ENCODE measurements at regions not wholly inside any gene's neighbourhood (a gene's known extent, or its start where the extent isn't known, plus 50 kb on each side); places are given as distances from the start of the nearest gene placed in this dataset.

GRCh38 chr6:121999456-122000065 is 399.9 kb upstream of the HSF2 start (continued):
- TF ChIP-seq GTF2E2 (tag; IDR thresholded peaks at IDR 0.05) (no peak), POLR2G (IDR thresholded peaks at IDR 0.05; ENCODE audit: low read depth, low read length) (no peak), ZKSCAN8 (CRISPR knock-in tag; IDR thresholded peaks at IDR 0.05) (no peak), ZNF165 (CRISPR knock-in tag; IDR thresholded peaks at IDR 0.05; ENCODE audit: borderline replicate concordance) (no peak), CXXC5 (CRISPR knock-in tag; IDR thresholded peaks at IDR 0.05) (no peak), ZNF12 (CRISPR knock-in tag; IDR thresholded peaks at IDR 0.05) (no peak), NR2C1 (IDR thresholded peaks at IDR 0.05) (no peak), NR2C1 (tag; IDR thresholded peaks at IDR 0.05) (no peak), MAFK (IDR thresholded peaks at IDR 0.05; ENCODE audit: low read length) (no peak)

DNA sequence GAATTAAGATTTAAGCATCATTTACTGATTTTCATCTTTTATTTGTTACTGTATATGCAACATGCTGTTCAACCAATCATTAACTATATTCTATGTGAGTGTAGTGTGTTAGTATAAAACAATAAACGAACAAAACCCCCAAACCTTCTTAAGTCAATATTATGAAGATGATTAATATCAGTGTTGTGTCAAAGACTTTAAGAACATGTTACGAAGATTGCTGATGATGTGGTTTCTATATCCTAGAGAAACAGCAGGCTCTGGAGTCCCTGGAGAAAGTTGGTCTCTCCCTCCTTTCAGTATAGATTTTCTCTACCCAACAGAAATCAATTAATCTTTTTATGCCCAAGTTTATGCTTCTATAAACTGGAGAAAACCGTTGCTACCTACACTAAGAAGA is 393.8 kb upstream of the HSF2 start:
- FAIRE-seq, result no peak
- TF ChIP-seq ZNF324 (CRISPR knock-in tag; IDR thresholded peaks at IDR 0.05), result no peak
- TF ChIP-seq PCBP1 (IDR thresholded peaks at IDR 0.05; ENCODE audit: low read depth, low read length, poor library complexity, severe bottlenecking), result no peak
- no peak for TF ChIP-seq POLR2H (tag; IDR thresholded peaks at IDR 0.05; ENCODE audit: low read depth)
- no peak for TF ChIP-seq GABPB2 (CRISPR knock-in tag; conservative IDR thresholded peaks at IDR 0.05)
- TF ChIP-seq, protein P1, sequence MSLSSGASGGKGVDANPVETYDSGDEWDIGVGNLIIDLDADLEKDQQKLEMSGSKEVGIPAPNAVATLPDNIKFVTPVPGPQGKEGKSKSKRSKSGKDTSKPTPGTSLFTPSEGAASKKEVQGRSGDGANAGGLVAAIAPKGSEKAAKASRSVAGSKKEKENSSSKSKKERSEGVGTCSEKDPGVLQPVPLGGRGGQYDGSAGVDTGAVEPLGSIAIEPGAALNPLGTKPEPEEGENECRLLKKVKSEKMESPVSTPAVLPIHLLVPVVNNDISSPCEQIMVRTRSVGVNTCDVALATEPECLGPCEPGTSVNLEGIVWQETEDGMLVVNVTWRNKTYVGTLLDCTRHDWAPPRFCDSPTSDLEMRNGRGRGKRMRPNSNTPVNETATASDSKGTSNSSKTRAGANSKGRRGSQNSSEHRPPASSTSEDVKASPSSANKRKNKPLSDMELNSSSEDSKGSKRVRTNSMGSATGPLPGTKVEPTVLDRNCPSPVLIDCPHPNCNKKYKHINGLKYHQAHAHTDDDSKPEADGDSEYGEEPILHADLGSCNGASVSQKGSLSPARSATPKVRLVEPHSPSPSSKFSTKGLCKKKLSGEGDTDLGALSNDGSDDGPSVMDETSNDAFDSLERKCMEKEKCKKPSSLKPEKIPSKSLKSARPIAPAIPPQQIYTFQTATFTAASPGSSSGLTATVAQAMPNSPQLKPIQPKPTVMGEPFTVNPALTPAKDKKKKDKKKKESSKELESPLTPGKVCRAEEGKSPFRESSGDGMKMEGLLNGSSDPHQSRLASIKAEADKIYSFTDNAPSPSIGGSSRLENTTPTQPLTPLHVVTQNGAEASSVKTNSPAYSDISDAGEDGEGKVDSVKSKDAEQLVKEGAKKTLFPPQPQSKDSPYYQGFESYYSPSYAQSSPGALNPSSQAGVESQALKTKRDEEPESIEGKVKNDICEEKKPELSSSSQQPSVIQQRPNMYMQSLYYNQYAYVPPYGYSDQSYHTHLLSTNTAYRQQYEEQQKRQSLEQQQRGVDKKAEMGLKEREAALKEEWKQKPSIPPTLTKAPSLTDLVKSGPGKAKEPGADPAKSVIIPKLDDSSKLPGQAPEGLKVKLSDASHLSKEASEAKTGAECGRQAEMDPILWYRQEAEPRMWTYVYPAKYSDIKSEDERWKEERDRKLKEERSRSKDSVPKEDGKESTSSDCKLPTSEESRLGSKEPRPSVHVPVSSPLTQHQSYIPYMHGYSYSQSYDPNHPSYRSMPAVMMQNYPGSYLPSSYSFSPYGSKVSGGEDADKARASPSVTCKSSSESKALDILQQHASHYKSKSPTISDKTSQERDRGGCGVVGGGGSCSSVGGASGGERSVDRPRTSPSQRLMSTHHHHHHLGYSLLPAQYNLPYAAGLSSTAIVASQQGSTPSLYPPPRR (CRISPR knock-in tag; IDR thresholded peaks at IDR 0.05; ENCODE audit: borderline replicate concordance), result no peak
- TF ChIP-seq ZNF217 (CRISPR knock-in tag; IDR thresholded peaks at IDR 0.05), result no peak
- TF ChIP-seq, protein P2, sequence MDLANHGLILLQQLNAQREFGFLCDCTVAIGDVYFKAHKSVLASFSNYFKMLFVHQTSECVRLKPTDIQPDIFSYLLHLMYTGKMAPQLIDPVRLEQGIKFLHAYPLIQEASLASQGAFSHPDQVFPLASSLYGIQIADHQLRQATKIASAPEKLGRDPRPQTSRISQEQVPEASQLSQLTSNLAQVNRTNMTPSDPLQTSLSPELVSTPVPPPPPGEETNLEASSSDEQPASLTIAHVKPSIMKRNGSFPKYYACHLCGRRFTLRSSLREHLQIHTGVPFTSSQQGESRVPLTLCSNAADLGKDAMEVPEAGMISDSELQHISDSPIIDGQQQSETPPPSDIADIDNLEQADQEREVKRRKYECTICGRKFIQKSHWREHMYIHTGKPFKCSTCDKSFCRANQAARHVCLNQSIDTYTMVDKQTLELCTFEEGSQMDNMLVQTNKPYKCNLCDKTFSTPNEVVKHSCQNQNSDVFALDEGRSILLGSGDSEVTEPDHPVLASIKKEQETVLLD (IDR thresholded peaks at IDR 0.05), result no peak
- no peak for TF ChIP-seq SMAD3 (CRISPR knock-in tag; conservative IDR thresholded peaks at IDR 0.05)
- no peak for TF ChIP-seq ZNF668 (CRISPR knock-in tag; IDR thresholded peaks at IDR 0.05)
- no peak for TF ChIP-seq BCOR (IDR thresholded peaks at IDR 0.05)

More for the DNA sequence above, 393.8 kb upstream of the HSF2 start:
- no peak overlapping the region for H3K4me2 ChIP-seq (ENCODE audit: insufficient read depth, low read length)
- no peak for DNase-seq (ENCODE audit: extremely low read depth in 1 of 4, low spot score in 3 of 4)
- BruUV-seq (replicated peaks), result no TSS peak
- H3K9me1 ChIP-seq (ENCODE audit: control insufficient read depth, insufficient read depth, low read length), result no peaks in the 10 kb centered on the region
- ATAC-seq, result no peak
- ChIA-PET POLR2A (no interaction called here), CTCF (ENCODE audit: low intra/inter-chr PET ratio) (no interaction called here)
- H4K20me1 ChIP-seq (replicated peaks; ENCODE audit: control insufficient read depth, insufficient read depth, low read length), result no peaks in the 10 kb centered on the region
- H3K4me3 ChIP-seq, result no peak overlapping the region
- H2AFZ ChIP-seq (ENCODE audit: low read depth, low read length), result no peak overlapping the region
- H3K9ac ChIP-seq (ENCODE audit: insufficient read depth in 1 of 2, low read depth in 2 of 2, low read length in 2 of 2), result no peak overlapping the region
- intact Hi-C loops (cut with micrococcal nuclease), result no loop called here
- H3K27ac ChIP-seq (ENCODE audit: extremely low read depth, low read depth, low read length), result no peak overlapping the region
- no peaks in the 10 kb centered on the region for H3K36me3 ChIP-seq (ENCODE audit: control insufficient read depth, insufficient read depth, low read length)
- no peaks in the 10 kb centered on the region for H3K9me3 ChIP-seq (replicated peaks; ENCODE audit: control insufficient read depth, insufficient read depth, low read depth, low read length)
- no peaks in the 10 kb centered on the region for H3K79me2 ChIP-seq (ENCODE audit: control insufficient read depth, insufficient read depth, low read length)
- no peaks in the 10 kb centered on the region for H3K4me1 ChIP-seq (replicated peaks in 1 of 2; ENCODE audit: control insufficient read depth in 2 of 2, insufficient read depth in 2 of 2, low read length in 2 of 2)
- no peaks in the 10 kb centered on the region for H3K27me3 ChIP-seq (ENCODE audit: control insufficient read depth in 2 of 2, insufficient read depth in 2 of 2, low read length in 2 of 2)
- WGBS (ENCODE audit: insufficient coverage, low coverage, missing lambda C conversion rate), result 0% methylated on average over 3 of the region's 3 CpGs
- in situ Hi-C loops (cut with MboI), result no loop called here

Measured in K562 (cell line).